AG08395 (cell line): ENCODE measurements at regions not wholly inside any gene's neighbourhood (a gene's known extent, or its start where the extent isn't known, plus 50 kb on each side); places are given as distances from the start of the nearest gene placed in this dataset.

ENCODE experiments used
- DNase-seq: peaks from one replicate; pipeline ENCODE4 v3.0.0; 2012; ENCODE audit warnings: mixed read lengths, low spot score

GRCh38 chr14:80446356-80446755 is 235.1 kb upstream of the DIO2 start:
- DNase-seq, result peak; percentile 35

GRCh38 chr14:80445605-80446004 is 234.3 kb upstream of the DIO2 start:
- no peak for DNase-seq

DNA sequence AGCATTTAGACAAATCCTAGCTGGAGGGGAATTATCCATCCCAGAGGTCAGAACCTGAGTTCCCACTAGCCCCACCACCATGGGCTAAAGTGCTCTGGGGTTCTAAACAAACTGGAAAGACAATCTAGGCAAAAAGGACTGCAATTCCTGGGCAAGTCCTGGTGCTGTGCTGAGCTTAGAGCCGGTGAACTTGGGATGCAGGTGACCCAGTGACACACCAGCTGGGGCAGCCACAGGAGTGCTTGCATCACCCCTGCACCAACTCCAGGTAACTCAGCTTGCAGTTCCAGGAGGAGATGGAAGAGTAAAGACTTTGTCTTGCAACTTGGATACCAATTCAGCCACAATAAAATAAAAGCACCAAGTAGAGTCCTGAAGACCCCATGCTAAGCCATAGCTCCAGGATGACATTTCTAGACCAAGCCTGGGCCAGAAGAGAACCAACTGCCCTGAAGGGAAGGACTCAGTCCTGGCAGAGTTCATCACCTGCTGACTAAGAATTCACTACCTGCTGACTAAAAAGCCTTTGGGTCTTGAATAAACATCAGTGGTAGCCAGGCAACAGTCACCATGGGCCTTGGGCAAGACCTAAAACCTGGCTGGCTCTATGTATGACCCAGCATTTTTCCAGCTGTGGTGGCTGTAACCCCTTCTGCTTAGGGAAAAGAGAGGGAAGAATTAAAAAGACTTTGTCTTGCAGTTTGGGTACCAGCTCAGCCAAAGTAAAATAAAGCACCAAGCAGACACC is 223.4 kb upstream of the DIO2 start:
- no peak for DNase-seq

DNA sequence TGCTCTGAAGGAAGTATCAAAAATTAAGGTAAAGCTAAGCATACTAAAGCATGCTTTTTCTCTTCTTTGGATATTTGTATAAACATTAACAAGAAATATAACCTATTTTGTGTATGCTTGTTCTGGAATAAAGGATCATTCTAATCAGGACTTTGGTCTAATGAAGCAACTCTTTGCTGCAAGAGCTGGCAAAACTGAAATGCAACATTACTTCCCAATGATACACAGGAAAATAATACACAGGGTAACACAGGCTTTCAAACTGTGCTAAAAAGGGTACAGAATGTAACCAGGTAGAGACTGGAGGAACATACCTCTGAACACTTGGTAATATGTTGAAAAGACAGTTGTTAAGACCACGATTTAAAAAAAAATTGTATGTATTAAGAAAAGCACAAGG is 222.5 kb upstream of the DIO2 start:
- no peak for DNase-seq

DNA sequence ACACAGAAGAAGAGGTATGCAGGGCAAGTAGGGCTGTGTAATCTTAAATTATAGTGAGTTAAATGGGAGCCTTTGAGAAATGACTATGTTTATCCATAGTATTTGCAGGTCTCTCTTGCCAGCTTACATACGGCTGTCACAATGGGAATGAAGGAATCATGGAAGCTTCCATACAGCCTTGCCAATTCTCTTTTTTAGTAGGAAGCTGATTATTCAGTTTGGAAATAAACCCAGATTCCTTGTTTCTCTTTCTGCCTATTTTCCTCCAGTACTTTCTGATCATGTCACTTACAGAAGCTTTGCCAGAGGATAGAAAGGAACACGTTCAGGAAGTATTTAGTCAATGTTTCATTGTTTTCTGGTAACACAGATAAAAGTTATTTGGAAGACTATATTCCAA is 217.4 kb upstream of the DIO2 start:
- DNase-seq, result no peak

DNA sequence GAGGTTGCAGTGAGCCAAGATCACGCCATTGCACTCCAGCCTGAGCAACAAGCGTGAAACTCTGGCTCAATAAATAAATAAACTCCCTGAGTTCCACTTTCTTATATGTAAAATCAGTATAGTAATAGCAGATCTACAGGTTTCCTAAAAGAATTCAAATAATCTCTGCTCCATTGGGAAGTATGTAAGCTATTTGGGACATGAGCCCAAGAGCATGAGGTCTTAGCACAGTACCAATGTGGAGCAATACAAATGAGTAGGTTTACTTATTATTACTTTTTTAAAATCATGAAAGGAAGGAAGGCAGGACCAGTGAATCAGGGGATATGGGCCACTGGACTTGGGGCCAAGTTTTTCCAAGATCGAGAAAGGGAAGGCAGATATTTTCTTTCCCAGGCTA is 216.9 kb upstream of the DIO2 start:
- peak; percentile 20 for DNase-seq

DNA sequence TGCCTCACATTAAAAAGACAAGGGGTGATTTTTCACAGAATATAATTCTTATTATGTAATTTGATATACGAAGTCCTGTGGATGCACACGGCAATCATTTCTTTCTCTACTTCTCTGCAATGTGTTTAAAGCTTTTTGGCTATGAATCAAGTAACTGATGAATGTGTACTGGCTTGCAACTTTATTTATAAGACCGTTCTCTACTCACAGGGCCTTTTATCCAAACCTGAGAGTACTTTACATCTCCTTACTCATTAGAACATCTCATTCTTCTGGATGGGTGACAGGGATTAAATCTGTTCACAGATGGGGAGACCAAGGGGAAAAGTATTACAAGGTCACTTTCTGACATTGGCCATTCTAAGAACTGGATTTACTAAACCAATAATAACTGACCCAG is 215.8 kb upstream of the DIO2 start:
- no peak for DNase-seq

DNA sequence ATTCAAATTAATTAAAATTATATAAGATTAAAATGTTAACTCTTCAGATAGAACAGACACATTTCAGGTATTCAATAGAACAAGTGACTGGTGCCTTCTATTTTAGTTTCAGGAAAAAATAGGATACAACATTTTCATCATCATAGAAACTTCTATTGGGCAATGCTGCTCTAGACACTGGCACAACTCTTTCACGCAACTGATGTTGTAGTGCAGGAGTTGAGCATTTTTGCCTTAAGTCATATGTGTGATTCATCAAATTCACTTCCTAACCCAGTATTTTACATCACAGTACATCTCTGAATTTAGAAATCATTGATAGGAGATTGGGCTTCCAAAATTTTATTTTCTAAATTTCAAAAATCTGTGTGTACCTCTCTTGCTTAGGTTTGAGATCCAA is 215.4 kb upstream of the DIO2 start:
- no peak for DNase-seq

GRCh38 chr14:80425686-80426085 is 214.4 kb upstream of the DIO2 start:
- DNase-seq, result peak; percentile 77

- no peak for DNase-seq
These were observed 208.5 kb upstream of the DIO2 start for GRCh38 chr14:80419769-80420168.

GRCh38 chr14:80419345-80419744 is 208.0 kb upstream of the DIO2 start:
- no peak for DNase-seq

- DNase-seq, result no peak
These were observed 204.3 kb upstream of the DIO2 start for GRCh38 chr14:80415636-80416035.

GRCh38 chr14:80414080-80414479 is 202.8 kb upstream of the DIO2 start:
- no peak for DNase-seq

DNA sequence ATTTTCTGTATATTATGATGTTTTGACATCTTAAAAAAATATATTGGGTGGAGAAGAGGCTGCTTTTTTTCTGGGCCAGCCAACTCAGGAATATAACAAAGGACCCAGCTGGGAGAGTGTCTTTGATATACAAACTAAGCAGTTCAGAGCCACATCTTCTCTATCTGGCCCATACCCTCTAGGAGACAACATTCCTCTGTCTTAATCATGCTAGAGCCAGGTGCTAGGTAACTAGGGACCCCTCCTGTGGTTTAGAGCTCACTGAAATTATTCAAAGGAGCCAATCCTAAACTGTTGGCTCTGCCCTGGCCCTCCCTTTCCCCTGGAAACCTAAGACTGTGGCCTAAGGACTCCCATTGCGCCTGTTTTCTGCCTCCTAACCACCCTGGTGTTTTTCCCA is 193.1 kb upstream of the DIO2 start:
- DNase-seq, result no peak

- no peak for DNase-seq
These were observed 191.7 kb upstream of the DIO2 start for GRCh38 chr14:80403036-80403435.

- DNase-seq, result peak; percentile 21
These were observed 183.7 kb upstream of the DIO2 start for GRCh38 chr14:80395031-80395430.

GRCh38 chr14:80393766-80394165 is 182.5 kb upstream of the DIO2 start:
- no peak for DNase-seq

- peak; percentile 18 for DNase-seq
These were observed 179.6 kb upstream of the DIO2 start for GRCh38 chr14:80390906-80391305.

DNA sequence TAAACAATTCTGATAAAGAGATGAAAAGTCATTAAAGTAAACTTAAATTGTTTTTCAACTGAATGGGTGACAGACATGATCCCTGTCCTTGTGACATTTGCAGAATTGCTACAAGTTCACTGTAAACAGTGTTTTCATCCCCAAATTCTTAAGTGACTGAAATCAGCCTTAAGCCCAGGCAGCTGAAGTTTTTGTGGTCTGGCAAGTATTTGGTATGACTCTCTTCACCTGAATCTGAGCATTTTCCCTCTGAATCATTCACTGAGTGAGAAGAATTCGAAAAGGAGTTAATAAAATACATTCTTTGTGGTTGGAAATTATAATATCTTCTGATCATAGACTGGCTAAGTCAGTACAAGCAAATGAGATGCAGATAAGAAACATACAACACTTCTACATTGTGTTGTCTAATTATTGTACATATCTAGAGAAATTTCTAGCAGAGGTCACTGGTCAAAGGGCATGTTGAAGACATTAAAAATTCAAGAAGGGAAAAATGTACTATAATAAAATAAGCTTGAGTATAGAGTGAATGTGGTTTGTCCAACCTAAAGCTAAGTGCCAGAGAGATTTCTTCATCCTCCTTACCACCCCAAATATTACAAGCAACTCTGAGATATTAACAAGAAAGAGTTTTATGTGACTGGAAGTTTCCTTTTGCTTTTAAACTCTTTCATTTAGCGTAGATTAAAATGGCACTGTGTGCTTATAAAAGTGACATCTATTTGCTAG is 177.8 kb upstream of the DIO2 start:
- peak; percentile 79 for DNase-seq

DNA sequence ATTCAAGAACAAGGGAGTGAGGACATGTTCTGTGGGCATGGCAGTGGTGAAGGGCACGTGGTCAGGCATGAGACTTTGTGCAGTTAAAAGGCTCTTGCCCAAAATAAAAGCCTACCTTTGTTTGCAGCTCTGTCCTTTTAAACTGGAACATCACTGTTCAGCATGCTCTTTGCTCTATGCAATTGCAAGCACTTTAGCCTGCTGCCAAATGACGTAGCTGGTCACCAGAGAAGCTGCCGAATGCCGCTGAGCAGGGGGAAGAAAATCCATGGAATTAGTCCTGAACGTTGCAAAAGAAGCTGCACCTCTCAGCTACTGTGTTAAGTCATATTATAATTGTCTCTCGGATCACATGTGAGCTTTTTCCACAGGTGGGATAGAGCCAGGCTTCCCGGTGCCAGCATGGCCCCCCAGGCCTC is 176.3 kb upstream of the DIO2 start:
- no peak for DNase-seq

DNA sequence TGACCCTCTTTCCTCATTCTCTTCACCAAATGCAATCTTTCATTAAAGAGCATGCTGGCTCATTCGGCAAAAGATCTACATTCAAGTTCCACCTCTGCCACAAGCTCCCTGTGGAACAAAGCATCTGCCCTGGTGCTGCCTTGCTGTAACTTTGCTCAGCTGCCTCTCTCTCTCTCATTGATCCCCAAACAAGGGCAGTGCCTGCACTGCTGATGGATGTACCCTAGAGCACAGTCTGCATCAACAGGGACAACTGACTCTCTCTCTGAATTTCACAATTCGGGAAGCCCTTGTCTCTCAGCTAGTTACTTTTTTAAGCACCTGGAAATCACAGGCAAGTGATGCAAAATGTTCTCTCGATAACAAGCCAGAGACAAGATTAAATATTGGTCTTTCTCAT is 174.0 kb upstream of the DIO2 start:
- no peak for DNase-seq

DNA sequence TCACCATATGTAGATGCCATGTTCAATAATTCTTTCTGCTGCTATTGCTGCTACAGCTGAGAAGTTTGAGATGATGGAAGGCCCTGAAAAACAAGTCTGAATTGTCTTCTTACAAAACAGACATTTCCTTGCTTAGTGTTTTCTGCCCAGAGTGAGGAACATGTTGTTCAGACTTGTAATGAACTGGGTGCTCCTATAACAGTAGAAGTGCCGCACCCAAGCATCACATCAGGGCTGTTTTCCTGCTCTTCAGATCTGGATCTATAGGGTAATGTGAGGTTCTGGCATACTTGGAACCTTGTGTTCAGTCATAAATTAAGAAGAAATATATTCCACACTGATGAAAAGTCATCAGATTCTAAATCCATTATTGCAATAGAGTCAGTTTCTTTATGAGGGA is 171.9 kb upstream of the DIO2 start:
- DNase-seq, result no peak

DNA sequence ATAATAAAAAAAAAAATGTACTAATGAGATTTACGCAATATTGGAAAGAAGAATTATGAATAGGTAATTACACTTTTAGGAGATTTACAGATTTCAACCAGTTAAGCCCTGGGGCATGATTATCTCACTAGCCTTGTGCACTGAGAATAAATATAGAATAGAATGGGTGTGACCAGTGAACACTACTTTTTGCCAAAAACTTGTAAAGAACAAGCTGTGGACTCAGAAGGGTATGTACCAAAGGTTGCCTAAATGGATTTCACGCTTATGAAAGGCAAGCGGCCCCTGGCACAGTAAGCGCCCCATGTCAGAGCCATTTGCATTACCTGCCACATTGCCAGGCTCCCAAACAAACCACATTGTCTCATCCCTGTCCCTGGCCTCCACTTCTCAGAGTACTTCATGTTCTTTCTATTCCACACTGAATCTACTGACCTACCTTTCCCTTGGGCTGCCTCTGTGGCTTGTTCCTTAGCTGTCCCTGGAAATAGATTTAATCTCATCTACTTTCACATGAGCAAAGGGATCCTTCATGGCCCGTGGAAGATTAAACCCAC is 170.6 kb upstream of the DIO2 start:
- DNase-seq, result no peak
